ENCODE measurements at regions not wholly inside any gene's neighbourhood (a gene's known extent, or its start where the extent isn't known, plus 50 kb on each side); places are given as distances from the start of the nearest gene placed in this dataset.

DNA sequence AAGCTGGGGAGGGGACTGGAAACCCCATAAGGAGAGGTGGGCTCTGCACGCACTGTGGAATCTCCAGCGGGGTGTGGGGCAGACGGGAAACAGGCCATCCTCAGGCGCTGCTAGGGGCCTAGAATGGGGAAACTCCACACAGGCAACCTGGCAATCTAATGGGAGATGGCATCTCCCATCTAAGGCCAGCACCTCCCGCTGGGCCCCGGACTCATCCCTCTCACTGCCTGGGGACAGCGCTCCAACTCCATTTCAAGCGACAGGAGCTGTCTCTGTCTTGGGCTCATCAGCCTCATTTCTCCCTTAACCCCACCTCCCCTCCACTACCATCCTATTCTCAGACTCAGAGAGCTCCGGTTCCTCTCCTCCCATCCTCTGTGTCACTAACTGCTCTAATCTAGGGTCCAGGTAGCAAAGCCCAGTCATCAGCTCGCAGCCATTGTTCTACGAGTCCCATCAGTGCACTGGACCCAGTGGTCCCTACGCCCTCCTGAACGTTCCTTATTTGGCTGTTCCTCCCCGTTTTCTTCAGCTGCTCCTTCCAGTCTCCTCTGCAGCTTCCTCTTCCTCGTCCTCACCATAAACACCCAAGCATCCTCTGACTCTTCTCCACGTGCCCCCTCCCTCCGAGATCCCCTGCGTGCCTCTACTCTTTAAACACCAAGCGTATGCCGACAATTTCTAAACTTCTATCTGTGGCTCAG, 93.4 kb upstream of the CASZ1 start:
- TF ChIP-seq, protein P1, sequence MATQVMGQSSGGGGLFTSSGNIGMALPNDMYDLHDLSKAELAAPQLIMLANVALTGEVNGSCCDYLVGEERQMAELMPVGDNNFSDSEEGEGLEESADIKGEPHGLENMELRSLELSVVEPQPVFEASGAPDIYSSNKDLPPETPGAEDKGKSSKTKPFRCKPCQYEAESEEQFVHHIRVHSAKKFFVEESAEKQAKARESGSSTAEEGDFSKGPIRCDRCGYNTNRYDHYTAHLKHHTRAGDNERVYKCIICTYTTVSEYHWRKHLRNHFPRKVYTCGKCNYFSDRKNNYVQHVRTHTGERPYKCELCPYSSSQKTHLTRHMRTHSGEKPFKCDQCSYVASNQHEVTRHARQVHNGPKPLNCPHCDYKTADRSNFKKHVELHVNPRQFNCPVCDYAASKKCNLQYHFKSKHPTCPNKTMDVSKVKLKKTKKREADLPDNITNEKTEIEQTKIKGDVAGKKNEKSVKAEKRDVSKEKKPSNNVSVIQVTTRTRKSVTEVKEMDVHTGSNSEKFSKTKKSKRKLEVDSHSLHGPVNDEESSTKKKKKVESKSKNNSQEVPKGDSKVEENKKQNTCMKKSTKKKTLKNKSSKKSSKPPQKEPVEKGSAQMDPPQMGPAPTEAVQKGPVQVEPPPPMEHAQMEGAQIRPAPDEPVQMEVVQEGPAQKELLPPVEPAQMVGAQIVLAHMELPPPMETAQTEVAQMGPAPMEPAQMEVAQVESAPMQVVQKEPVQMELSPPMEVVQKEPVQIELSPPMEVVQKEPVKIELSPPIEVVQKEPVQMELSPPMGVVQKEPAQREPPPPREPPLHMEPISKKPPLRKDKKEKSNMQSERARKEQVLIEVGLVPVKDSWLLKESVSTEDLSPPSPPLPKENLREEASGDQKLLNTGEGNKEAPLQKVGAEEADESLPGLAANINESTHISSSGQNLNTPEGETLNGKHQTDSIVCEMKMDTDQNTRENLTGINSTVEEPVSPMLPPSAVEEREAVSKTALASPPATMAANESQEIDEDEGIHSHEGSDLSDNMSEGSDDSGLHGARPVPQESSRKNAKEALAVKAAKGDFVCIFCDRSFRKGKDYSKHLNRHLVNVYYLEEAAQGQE (IDR thresholded peaks at IDR 0.05; ENCODE audit: low read depth) = no peak
- TF ChIP-seq YY1 (IDR thresholded peaks at IDR 0.05; ENCODE audit: low read depth) = no peak

Measured in Ishikawa (cell line).